ENCODE measurements at regions not wholly inside any gene's neighbourhood (a gene's known extent, or its start where the extent isn't known, plus 50 kb on each side); places are given as distances from the start of the nearest gene placed in this dataset.

DNA sequence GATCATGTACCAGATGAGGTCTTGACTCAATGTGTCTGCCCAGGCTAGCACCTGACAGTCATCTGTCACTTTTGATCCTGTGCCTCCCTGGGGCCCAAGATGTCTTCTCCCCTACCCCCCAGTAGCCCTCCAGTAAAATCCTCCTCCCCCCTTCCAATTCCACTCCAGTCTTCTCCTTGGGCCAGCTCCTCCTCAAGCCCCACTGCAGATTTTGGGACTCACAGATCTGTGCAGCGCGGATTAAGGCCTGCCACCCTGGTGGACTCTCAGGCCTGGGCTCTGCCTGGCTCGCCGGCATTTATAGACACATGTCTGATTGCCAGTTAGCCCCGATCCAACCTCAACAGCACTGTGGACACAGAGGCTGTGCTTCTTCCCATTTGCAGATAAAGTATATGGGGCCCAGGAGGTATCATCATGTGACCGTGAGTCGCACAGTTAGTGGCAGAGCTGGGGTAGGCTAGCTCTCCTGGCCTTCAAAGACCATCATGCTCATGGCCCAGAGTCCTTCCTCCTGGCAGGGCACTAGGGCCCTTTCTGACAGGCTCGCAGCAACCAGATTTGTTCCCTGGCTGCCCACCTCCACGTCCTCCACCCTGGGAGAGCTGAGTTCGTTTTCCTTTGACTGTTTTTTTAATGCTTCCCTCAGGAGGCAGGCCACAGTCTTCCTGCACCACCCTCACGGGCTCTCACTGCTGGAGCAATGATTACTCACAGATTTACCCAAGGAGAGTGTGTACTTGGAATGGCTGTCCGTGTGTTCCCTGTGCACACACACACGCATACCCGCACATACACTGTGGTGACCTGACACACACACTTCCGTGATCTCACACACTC is 98.3 kb upstream of the DIO3 start:
- TF ChIP-seq, protein P1, sequence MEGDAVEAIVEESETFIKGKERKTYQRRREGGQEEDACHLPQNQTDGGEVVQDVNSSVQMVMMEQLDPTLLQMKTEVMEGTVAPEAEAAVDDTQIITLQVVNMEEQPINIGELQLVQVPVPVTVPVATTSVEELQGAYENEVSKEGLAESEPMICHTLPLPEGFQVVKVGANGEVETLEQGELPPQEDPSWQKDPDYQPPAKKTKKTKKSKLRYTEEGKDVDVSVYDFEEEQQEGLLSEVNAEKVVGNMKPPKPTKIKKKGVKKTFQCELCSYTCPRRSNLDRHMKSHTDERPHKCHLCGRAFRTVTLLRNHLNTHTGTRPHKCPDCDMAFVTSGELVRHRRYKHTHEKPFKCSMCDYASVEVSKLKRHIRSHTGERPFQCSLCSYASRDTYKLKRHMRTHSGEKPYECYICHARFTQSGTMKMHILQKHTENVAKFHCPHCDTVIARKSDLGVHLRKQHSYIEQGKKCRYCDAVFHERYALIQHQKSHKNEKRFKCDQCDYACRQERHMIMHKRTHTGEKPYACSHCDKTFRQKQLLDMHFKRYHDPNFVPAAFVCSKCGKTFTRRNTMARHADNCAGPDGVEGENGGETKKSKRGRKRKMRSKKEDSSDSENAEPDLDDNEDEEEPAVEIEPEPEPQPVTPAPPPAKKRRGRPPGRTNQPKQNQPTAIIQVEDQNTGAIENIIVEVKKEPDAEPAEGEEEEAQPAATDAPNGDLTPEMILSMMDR (IDR thresholded peaks at IDR 0.05; ENCODE audit: insufficient read depth, low read length, poor library complexity, severe bottlenecking), result no peak
- no peak for TF ChIP-seq EZH2phosphoT487 (conservative IDR thresholded peaks at IDR 0.05; ENCODE audit: low read length)
